H1 (cell line): ENCODE measurements at regions not wholly inside any gene's neighbourhood (a gene's known extent, or its start where the extent isn't known, plus 50 kb on each side); places are given as distances from the start of the nearest gene placed in this dataset.

ENCODE experiments used
- CTCF ChIA-PET: fragments of 300-600 bp; sonication (Branson Sonifier 250); formaldehyde crosslinking; loops from one replicate; lab custom pipeline; 2021; ENCODE audit not compliant: partially characterized antibody; lab: Charles Lee
- POLR2A ChIA-PET: fragments of 300-600 bp; sonication (Branson Sonifier 250); formaldehyde crosslinking; loops from one replicate; lab custom pipeline; 2021; ENCODE audit warnings: inconsistent platforms; ENCODE audit not compliant: partially characterized antibody; lab: Charles Lee
- DNase-seq, 2 experiments: peaks; one replicate each; pipeline versions ENCODE4 v3.0.0 to v3.0.0-alpha.2; 2010 to 2022; ENCODE audit warnings: low spot score in 2 of 2, low read depth in 1 of 2, mixed read lengths in 1 of 2
- FAIRE-seq: peaks from 2 replicates; lab custom pipeline; 2011; peaks lifted over from hg19 to GRCh38; lab: Jason Lieb, UNC
- H2AFZ ChIP-seq: 2 replicates; pipeline ENCODE4 v1.8.1; 2012; ENCODE audit warnings: low read length, inconsistent platforms
- H2AK5ac ChIP-seq: 2 replicates; pipeline ENCODE4 v1.6.1; 2013; ENCODE audit warnings: low read depth, low read length
- H2BK120ac ChIP-seq: replicated peaks from 2 replicates; pipeline ENCODE3; 2013; ENCODE audit warnings: low read depth, low read length, inconsistent platforms
- H2BK12ac ChIP-seq: 2 replicates; pipeline ENCODE4 v1.6.1; 2013; ENCODE audit warnings: low read depth, low read length
- H2BK15ac ChIP-seq: 2 replicates; pipeline ENCODE4 v1.6.1; 2013; ENCODE audit warnings: low read length
- H2BK20ac ChIP-seq: 2 replicates; pipeline ENCODE4 v1.6.1; 2013; ENCODE audit warnings: low read length
- H2BK5ac ChIP-seq: 2 replicates; pipeline ENCODE4 v1.6.1; 2013; ENCODE audit warnings: low read depth, low read length
- H3K14ac ChIP-seq: 2 replicates; pipeline ENCODE4 v1.6.1; 2013; ENCODE audit warnings: inconsistent platforms; ENCODE audit not compliant: insufficient read length
- H3K18ac ChIP-seq: 2 replicates; pipeline ENCODE4 v1.6.1; 2013; ENCODE audit warnings: low read length; ENCODE audit errors: extremely low read depth
- H3K23ac ChIP-seq: 2 replicates; pipeline ENCODE4 v1.6.1; 2013; ENCODE audit warnings: inconsistent platforms; ENCODE audit not compliant: insufficient read length
- H3K23me2 ChIP-seq: 2 replicates; pipeline ENCODE4 v1.6.1; 2013; ENCODE audit warnings: low read depth, low read length
- H3K27ac ChIP-seq: 2 replicates; pipeline ENCODE4 v1.6.1; 2011; ENCODE audit warnings: low read depth, low read length, inconsistent platforms
- H3K27me3 ChIP-seq, 4 experiments: replicated peaks in 1 of 4; 1 replicate in 1 of 4; 2 replicates in 3 of 4; pipeline versions ENCODE4 v1.6.1 to v1.8.1; 2011 to 2013; ENCODE audit warnings: low read length in 3 of 4, mild to moderate bottlenecking in 3 of 4, inconsistent platforms in 2 of 4, mixed read lengths in 2 of 4, moderate library complexity in 1 of 4; ENCODE audit not compliant: control insufficient read depth in 3 of 4, insufficient read depth in 3 of 4; ENCODE audit errors: extremely low read depth in 1 of 4
- H3K36me3 ChIP-seq, 4 experiments: 2 replicates each; pipeline versions ENCODE4 v1.6.1 to v1.8.1; 2011 to 2013; ENCODE audit warnings: mild to moderate bottlenecking in 4 of 4, low read length in 3 of 4, moderate library complexity in 2 of 4, control low read depth in 1 of 4, inconsistent platforms in 1 of 4; ENCODE audit not compliant: insufficient read depth in 4 of 4, control insufficient read depth in 2 of 4
- H3K4ac ChIP-seq: replicated peaks from 2 replicates; pipeline ENCODE3; 2013; ENCODE audit warnings: low read length, low read depth, mixed read lengths, inconsistent platforms; ENCODE audit not compliant: insufficient read length
- H3K4me1 ChIP-seq, 4 experiments: replicated peaks in 1 of 4; 1 replicate in 1 of 4; 2 replicates in 3 of 4; pipeline versions ENCODE4 v1.6.1 to v1.8.1; 2011 to 2013; ENCODE audit warnings: low read length in 3 of 4, inconsistent platforms in 2 of 4, mixed read lengths in 1 of 4; ENCODE audit not compliant: insufficient read depth in 4 of 4, control insufficient read depth in 3 of 4
- H3K4me2 ChIP-seq, 2 experiments: 2 replicates each; pipeline versions ENCODE4 v1.6.1 to v1.8.1; 2011 to 2013; ENCODE audit warnings: low read depth in 2 of 2, low read length in 2 of 2, control low read depth in 1 of 2, inconsistent platforms in 1 of 2, mild to moderate bottlenecking in 1 of 2; ENCODE audit not compliant: insufficient read depth in 1 of 2
- H3K4me3 ChIP-seq, 4 experiments: fragments of 200-600, 300-600 bp in 1 of 4; sonication (generic), shearing (Covaris generic), sonication (Bioruptor Twin) in 1 of 4; 2 replicates each; pipeline versions ENCODE4 v1.5.1 to v1.8.1; 2011 to 2016; ENCODE audit warnings: low read length in 4 of 4, low read depth in 3 of 4, control low read depth in 2 of 4, inconsistent platforms in 2 of 4, mild to moderate bottlenecking in 2 of 4, mixed read lengths in 1 of 4, moderate library complexity in 1 of 4; ENCODE audit not compliant: insufficient read depth in 2 of 4; ENCODE audit errors: extremely low read depth in 1 of 4
- H3K56ac ChIP-seq: replicated peaks from 2 replicates; pipeline ENCODE3; 2013; ENCODE audit warnings: low read depth, mild to moderate bottlenecking, mixed read lengths, low read length, inconsistent platforms; ENCODE audit not compliant: insufficient read length
- H3K79me1 ChIP-seq: 2 replicates; pipeline ENCODE4 v1.6.1; 2013; ENCODE audit warnings: low read depth, low read length, control low read depth
- H3K79me2 ChIP-seq, 2 experiments: 2 replicates each; pipeline versions ENCODE4 v1.6.1 to v1.8.1; 2012 to 2013; ENCODE audit warnings: low read length in 2 of 2, mild to moderate bottlenecking in 2 of 2, inconsistent platforms in 1 of 2; ENCODE audit not compliant: insufficient read depth in 2 of 2, control insufficient read depth in 1 of 2
- H3K9ac ChIP-seq, 4 experiments: replicated peaks in 1 of 4; 1 replicate in 1 of 4; 2 replicates in 3 of 4; pipeline versions ENCODE4 v1.6.1 to v1.8.1; 2011 to 2013; ENCODE audit warnings: low read depth in 3 of 4, low read length in 3 of 4, control low read depth in 2 of 4, mild to moderate bottlenecking in 2 of 4, moderate library complexity in 2 of 4, inconsistent platforms in 1 of 4; ENCODE audit errors: extremely low read depth in 1 of 4
- H3K9me3 ChIP-seq, 2 experiments: 2 replicates each; pipeline versions ENCODE4 v1.6.1 to v1.8.1; 2012 to 2013; ENCODE audit warnings: mild to moderate bottlenecking in 2 of 2, moderate library complexity in 2 of 2, control low read depth in 1 of 2, inconsistent platforms in 1 of 2, low read depth in 1 of 2, low read length in 1 of 2, mixed read lengths in 1 of 2; ENCODE audit not compliant: insufficient read depth in 2 of 2
- H4K20me1 ChIP-seq, 2 experiments: replicated peaks in 1 of 2; 2 replicates each; pipeline versions ENCODE3 to v1.8.1; 2011 to 2013; ENCODE audit warnings: inconsistent platforms in 2 of 2, low read length in 2 of 2, mild to moderate bottlenecking in 1 of 2; ENCODE audit not compliant: insufficient read depth in 2 of 2, control insufficient read depth in 1 of 2
- H4K5ac ChIP-seq: 2 replicates; pipeline ENCODE4 v1.6.1; 2013; ENCODE audit warnings: low read length, low read depth, mixed read lengths, inconsistent platforms; ENCODE audit not compliant: insufficient read length
- H4K8ac ChIP-seq: 2 replicates; pipeline ENCODE4 v1.8.0; 2013; ENCODE audit warnings: mild to moderate bottlenecking, moderate library complexity, low read length, inconsistent platforms; ENCODE audit not compliant: insufficient read depth; ENCODE audit errors: extremely low read depth
- H4K91ac ChIP-seq: replicated peaks from 2 replicates; pipeline ENCODE3; 2013; ENCODE audit warnings: low read length, mixed read lengths, inconsistent platforms; ENCODE audit not compliant: insufficient read length
- ASH2L ChIP-seq: fragments of 200-600, 300-600 bp; sonication (generic); IDR thresholded peaks from one replicate; pipeline ENCODE4 v1.7.1; 2017; ENCODE audit warnings: low read length
- ATF2 ChIP-seq: IDR thresholded peaks from 2 replicates; pipeline ENCODE4 v1.6.1; 2012; ENCODE audit warnings: low read length, inconsistent platforms
- BCL11A ChIP-seq, 2 experiments: IDR thresholded peaks; one replicate each; pipeline ENCODE4 v1.6.1; 2011; ENCODE audit warnings: low read depth in 2 of 2, low read length in 2 of 2, mild to moderate bottlenecking in 2 of 2
- CHD2 ChIP-seq: IDR thresholded peaks from 2 replicates; pipeline ENCODE4 v1.6.1; 2012; ENCODE audit warnings: low read length, improper control_type of control experiment
- JUN ChIP-seq: IDR thresholded peaks from 2 replicates; pipeline ENCODE4 v1.6.1; 2011; ENCODE audit warnings: low read depth, mild to moderate bottlenecking, improper control_type of control experiment, low read length
- KDM4A ChIP-seq: IDR thresholded peaks from one replicate; pipeline ENCODE4 v1.7.1; 2012; ENCODE audit warnings: low read depth, mild to moderate bottlenecking, moderate library complexity, low read length, inconsistent platforms; ENCODE audit not compliant: severe bottlenecking
- MAFK ChIP-seq: IDR thresholded peaks from 2 replicates; pipeline ENCODE4 v1.6.1; 2012; ENCODE audit warnings: low read depth, mild to moderate bottlenecking, improper control_type of control experiment, low read length
- RNF2 ChIP-seq: fragments of 200-900, 300-1000 bp; sonication (generic); IDR thresholded peaks from 2 replicates; pipeline ENCODE4 v1.7.1; 2016; ENCODE audit warnings: borderline replicate concordance, low read depth, mild to moderate bottlenecking, antibody characterized with exemption, low read length; ENCODE audit not compliant: poor library complexity, severe bottlenecking; ENCODE audit errors: missing control alignments
- SAP30 ChIP-seq: fragments of 300-600 bp; sonication (generic); IDR thresholded peaks from 2 replicates; pipeline ENCODE4 v1.7.1; 2012; ENCODE audit warnings: low read length, moderate library complexity, mild to moderate bottlenecking, inconsistent platforms; ENCODE audit not compliant: insufficient read depth, insufficient replicate concordance
- SUZ12 ChIP-seq: fragments of 200-600 bp; sonication (generic); IDR thresholded peaks from 2 replicates; pipeline ENCODE4 v1.6.1; 2012; ENCODE audit warnings: mild to moderate bottlenecking, inconsistent platforms, low read length, moderate library complexity, mixed read lengths
- WGBS, 2 experiments: shearing (Covaris generic) in 1 of 2; methylation state at CpG; one replicate each; pipeline versions ENCODE4 v1.1.6 to v1.1.7; 2013 to 2015; ENCODE audit warnings: low lambda C conversion rate in 2 of 2, mixed read lengths in 2 of 2, inconsistent platforms in 1 of 2, low coverage in 1 of 2, missing lambda C conversion rate in 1 of 2; ENCODE audit not compliant: insufficient replicate concordance in 2 of 2, insufficient coverage in 1 of 2, insufficient read length in 1 of 2; ENCODE audit errors: extremely low coverage in 1 of 2, missing lambda C conversion rate in 1 of 2; 5-methylcytosine and 5-hydroxymethylcytosine counted together
- TF ChIP-seq, protein P1 (sequence below): IDR thresholded peaks from 2 replicates; pipeline ENCODE4 v1.6.1; 2011; ENCODE audit warnings: low read depth, mild to moderate bottlenecking, low read length; ENCODE audit not compliant: insufficient read depth

DNA sequence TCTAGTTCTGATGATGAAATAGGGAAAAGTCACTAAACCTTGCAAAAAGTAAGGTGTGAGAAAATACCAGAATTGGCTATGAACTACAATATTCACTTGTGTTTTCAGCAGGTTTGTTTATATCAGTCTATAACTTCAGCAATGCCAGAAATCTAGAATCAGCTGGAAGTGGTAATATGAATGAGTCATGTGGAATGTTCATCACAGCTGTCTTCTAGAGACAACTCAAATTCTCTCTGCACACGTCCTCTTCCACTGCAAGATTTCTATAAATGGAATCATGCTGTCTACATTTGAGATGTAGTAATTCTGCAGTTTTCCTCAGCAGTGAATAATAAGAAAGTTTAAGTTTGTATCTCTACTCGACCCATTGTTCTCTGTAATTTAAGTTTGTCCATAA is 89.9 kb downstream of the OR4A15 start:
- Histone ChIP-seq H3K9me3 (peaks cover 38 to 47% of the 10 kb centered on the region in 2 experiments), H3K9ac (no peak overlapping the region), H2BK12ac (no peak overlapping the region), H3K27ac (no peak overlapping the region), H2AFZ (no peak overlapping the region), H2AK5ac (no peak overlapping the region), H3K36me3 (no peaks in the 10 kb centered on the region; a peak in 1 of 8 replicates), H2BK5ac (no peak overlapping the region), H3K14ac (no peak overlapping the region), H4K91ac (no peak overlapping the region), H3K4ac (no peak overlapping the region), H3K4me2 (no peak overlapping the region), H3K4me1 (no peaks in the 10 kb centered on the region), H3K56ac (no peak overlapping the region), H2BK20ac (no peak overlapping the region), H3K27me3 (no peaks in the 10 kb centered on the region), H2BK15ac (no peak overlapping the region), H4K20me1 (no peaks in the 10 kb centered on the region), H3K18ac (no peak overlapping the region), H3K79me2 (no peaks in the 10 kb centered on the region), H3K79me1 (no peaks in the 10 kb centered on the region), H4K8ac (no peak overlapping the region), H2BK120ac (no peak overlapping the region), H3K23ac (no peak overlapping the region), H4K5ac (no peak overlapping the region), H3K23me2 (no peaks in the 10 kb centered on the region), H3K4me3 (no peak overlapping the region)
- no peak for FAIRE-seq
- WGBS, 2 experiments: 46% methylated on average over 2 of the region's 2 CpGs; no CpG with 5 or more reads in 1 of the 2 experiments
- DNase-seq: no peak
- ChIA-PET CTCF (no interaction called here), POLR2A (no interaction called here)
- TF ChIP-seq CHD2 (no peak), BCL11A (IDR thresholded peaks at IDR 0.05; ENCODE audit: low read depth in 2 of 2, low read length in 2 of 2) (no peak), ASH2L (no peak), RNF2 (no peak), MAFK (no peak), KDM4A (no peak), ATF2 (no peak), JUN (no peak), SUZ12 (no peak), SAP30 (no peak)
- TF ChIP-seq, protein P1, sequence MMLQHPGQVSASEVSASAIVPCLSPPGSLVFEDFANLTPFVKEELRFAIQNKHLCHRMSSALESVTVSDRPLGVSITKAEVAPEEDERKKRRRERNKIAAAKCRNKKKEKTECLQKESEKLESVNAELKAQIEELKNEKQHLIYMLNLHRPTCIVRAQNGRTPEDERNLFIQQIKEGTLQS: no peak
